Body of pancreas (tissue), 4 donors: ENCODE measurements at regions not wholly inside any gene's neighbourhood (a gene's known extent, or its start where the extent isn't known, plus 50 kb on each side); places are given as distances from the start of the nearest gene placed in this dataset.

ENCODE experiments used
- POLR2A ChIP-seq, 3 donors: fragments of 450-650 bp; IDR thresholded peaks; one replicate each; pipeline ENCODE4 v1.6.1; 2016; ENCODE audit warnings: antibody characterized with exemption in 3 of 3, mild to moderate bottlenecking in 2 of 3
- TF ChIP-seq, protein P1 (sequence below), 7 experiments: fragments of 450-650 bp in 4 of 7; fragments of 200-600 bp in 3 of 7; sonication (generic) in 3 of 7; IDR thresholded peaks; one replicate each; pipeline ENCODE4 v1.5.1; 2016 to 2019; ENCODE audit warnings: antibody characterized with exemption in 7 of 7

DNA sequence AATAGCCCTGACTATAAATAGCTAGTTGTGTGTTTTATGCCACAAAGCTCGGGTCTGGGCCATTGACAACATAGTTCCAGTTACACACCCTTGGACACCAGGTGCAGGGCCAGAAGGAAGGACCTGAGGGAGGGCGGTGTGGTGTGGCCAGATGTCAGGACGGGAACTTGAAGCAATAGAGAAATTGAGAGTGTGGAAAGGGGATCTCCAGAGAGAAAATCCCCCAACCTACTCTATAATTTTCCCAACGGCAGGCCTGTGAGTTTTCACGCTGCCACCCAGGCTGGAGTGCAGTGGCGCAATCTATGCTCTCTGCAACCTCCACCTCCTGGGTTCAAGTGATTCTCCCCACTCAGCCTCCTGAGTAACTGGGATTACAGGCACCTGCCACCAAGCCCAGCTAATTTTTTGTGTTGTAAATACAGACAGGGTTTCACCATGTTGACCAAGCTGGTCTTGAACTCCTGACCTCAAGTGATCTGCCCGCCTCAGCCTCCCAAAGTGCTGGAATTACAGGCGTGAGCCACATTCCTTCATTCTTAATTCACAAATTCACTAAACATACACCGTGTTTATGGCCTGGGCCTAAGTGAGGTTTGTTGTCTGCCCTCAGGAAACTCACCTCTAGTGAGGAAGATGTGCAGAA is 70.8 kb upstream of the KLF13 start:
- TF ChIP-seq, protein P1, sequence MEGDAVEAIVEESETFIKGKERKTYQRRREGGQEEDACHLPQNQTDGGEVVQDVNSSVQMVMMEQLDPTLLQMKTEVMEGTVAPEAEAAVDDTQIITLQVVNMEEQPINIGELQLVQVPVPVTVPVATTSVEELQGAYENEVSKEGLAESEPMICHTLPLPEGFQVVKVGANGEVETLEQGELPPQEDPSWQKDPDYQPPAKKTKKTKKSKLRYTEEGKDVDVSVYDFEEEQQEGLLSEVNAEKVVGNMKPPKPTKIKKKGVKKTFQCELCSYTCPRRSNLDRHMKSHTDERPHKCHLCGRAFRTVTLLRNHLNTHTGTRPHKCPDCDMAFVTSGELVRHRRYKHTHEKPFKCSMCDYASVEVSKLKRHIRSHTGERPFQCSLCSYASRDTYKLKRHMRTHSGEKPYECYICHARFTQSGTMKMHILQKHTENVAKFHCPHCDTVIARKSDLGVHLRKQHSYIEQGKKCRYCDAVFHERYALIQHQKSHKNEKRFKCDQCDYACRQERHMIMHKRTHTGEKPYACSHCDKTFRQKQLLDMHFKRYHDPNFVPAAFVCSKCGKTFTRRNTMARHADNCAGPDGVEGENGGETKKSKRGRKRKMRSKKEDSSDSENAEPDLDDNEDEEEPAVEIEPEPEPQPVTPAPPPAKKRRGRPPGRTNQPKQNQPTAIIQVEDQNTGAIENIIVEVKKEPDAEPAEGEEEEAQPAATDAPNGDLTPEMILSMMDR (IDR thresholded peaks at IDR 0.05): no peak
- TF ChIP-seq POLR2A (IDR thresholded peaks at IDR 0.05): no peak
